ENCODE measurements at regions not wholly inside any gene's neighbourhood (a gene's known extent, or its start where the extent isn't known, plus 50 kb on each side); places are given as distances from the start of the nearest gene placed in this dataset.

GRCh38 chr13:104204177-104204576, 1138.0 kb upstream of the SLC10A2 start:
- no peak for TF ChIP-seq EZH2 (IDR thresholded peaks at IDR 0.05; ENCODE audit: low read length, unreplicated experiment)
- TF ChIP-seq CTCF (conservative IDR thresholded peaks at IDR 0.05; ENCODE audit: low read depth, low read length), result peak; percentile 46
- no peak for TF ChIP-seq EZH2phosphoT487 (IDR thresholded peaks at IDR 0.05; ENCODE audit: borderline replicate concordance, low read length)
